Calu3 (cell line): ENCODE measurements at regions not wholly inside any gene's neighbourhood (a gene's known extent, or its start where the extent isn't known, plus 50 kb on each side); places are given as distances from the start of the nearest gene placed in this dataset.

ENCODE experiments used
- BruUV-seq: library from RNA; stranded (reverse); fragments of 400-500 nt; replicated peaks from 2 replicates; lab custom pipeline; 2021; lab: Mats Ljungman, UMichigan
- CTCF ChIA-PET: fragments of 300-600 bp; sonication (Branson Sonifier 250); formaldehyde crosslinking; loops from one replicate; lab custom pipeline; 2022; ENCODE audit warnings: antibody characterized with exemption; lab: Charles Lee
- DNase-seq: peaks from one replicate; pipeline ENCODE4 v3.0.0; 2022
- H3K27ac Mint-ChIP-seq: one replicate; pipeline ENCODE4 v1.8.0; 2022; ENCODE audit warnings: mixed read lengths; ENCODE audit not compliant: unreplicated experiment
- H3K27me3 Mint-ChIP-seq: one replicate; pipeline ENCODE4 v1.8.0; 2022; ENCODE audit warnings: mixed read lengths; ENCODE audit not compliant: unreplicated experiment
- H3K36me3 Mint-ChIP-seq: one replicate; pipeline ENCODE4 v1.8.0; 2022; ENCODE audit warnings: mild to moderate bottlenecking, moderate library complexity, mixed read lengths; ENCODE audit not compliant: insufficient read depth, unreplicated experiment
- H3K4me1 Mint-ChIP-seq: one replicate; pipeline ENCODE4 v1.8.0; 2022; ENCODE audit warnings: mild to moderate bottlenecking, low read depth, mixed read lengths; ENCODE audit not compliant: unreplicated experiment
- H3K4me3 Mint-ChIP-seq: one replicate; pipeline ENCODE4 v1.8.0; 2022; ENCODE audit warnings: mild to moderate bottlenecking, low read depth, moderate library complexity, mixed read lengths; ENCODE audit not compliant: unreplicated experiment
- H3K9me3 Mint-ChIP-seq: one replicate; pipeline ENCODE4 v1.8.0; 2022; ENCODE audit warnings: low read depth, mixed read lengths; ENCODE audit not compliant: unreplicated experiment
- intact Hi-C: fragments of 100-400 bp; cut with micrococcal nuclease; formaldehyde crosslinking; loops from one replicate; pipeline ENCODE4 v1.10.0; 2022; ENCODE audit not compliant: unreplicated experiment
- TF ChIP-seq, protein P1 (sequence below): fragments of 200-600 bp; IDR thresholded peaks from one replicate; pipeline ENCODE4 v1.8.0; 2022; ENCODE audit warnings: antibody characterized with exemption; ENCODE audit not compliant: unreplicated experiment

DNA sequence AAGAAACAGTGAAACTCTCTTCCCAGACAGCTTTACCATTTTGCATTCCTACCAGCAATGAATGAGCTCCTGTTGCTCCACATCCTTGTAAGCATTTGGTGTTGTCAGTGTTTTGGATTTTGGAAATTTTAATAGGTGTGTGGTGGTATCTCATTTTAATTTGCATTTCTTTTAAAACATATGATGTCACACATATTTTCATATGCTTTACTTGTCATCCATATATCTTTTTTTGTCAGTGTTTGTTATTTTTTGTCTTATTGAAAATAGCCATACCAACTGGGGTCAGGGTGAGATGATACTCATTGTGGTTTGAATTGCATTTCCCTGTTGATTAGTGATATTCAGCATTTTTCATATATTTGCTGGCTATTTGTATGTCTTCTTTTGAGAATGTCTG is 119.5 kb upstream of the FOXA2 start:
- intact Hi-C loops, result no loop called here
- TF ChIP-seq, protein P1, sequence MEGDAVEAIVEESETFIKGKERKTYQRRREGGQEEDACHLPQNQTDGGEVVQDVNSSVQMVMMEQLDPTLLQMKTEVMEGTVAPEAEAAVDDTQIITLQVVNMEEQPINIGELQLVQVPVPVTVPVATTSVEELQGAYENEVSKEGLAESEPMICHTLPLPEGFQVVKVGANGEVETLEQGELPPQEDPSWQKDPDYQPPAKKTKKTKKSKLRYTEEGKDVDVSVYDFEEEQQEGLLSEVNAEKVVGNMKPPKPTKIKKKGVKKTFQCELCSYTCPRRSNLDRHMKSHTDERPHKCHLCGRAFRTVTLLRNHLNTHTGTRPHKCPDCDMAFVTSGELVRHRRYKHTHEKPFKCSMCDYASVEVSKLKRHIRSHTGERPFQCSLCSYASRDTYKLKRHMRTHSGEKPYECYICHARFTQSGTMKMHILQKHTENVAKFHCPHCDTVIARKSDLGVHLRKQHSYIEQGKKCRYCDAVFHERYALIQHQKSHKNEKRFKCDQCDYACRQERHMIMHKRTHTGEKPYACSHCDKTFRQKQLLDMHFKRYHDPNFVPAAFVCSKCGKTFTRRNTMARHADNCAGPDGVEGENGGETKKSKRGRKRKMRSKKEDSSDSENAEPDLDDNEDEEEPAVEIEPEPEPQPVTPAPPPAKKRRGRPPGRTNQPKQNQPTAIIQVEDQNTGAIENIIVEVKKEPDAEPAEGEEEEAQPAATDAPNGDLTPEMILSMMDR, result no peak
- Mint-ChIP-seq H3K9me3 (no peaks in the 10 kb centered on the region), H3K27me3 (peaks cover 11% of the 10 kb centered on the region), H3K27ac (no peak overlapping the region), H3K4me3 (no peak overlapping the region), H3K4me1 (no peaks in the 10 kb centered on the region), H3K36me3 (no peaks in the 10 kb centered on the region)
- CTCF ChIA-PET, result no interaction called here
- DNase-seq, result no peak
- BruUV-seq, result no TSS peak

DNA sequence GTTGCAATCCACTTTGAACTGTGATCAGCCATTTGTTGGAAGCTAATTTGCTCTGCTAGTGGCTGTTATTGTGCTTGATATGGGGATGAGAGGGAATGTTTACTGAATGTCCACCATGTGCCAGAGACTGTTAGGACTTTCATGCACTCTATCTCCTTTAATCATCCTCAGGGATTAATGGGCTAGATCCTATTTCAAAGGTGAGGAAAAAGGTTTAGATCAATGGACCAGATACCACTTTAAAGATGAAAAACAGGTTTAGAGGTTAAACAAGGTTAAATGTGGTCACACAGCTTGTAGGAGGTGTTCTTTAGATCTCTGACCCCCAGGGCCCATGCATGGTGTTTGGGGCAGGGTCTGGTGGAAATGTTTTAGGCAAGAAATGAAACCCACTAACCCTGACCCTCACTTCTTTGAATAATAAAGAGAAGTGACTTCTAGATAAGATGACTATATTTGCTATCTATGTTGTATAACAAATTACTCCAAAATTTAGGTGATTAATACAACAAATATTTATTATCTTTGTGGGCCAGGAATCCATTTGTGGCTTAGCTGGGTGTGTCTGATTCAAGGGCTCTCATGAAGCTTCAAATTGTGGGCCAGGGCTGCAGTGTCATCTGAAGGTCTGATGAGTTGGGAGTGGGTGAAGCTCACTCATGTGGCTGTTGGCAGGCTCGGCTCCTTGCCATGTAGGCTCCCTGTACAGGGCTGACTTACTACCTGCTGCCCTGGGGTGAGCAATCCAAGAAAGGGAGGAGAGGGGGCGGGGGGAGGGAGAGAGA is 127.8 kb upstream of the FOXA2 start:
- H3K27ac Mint-ChIP-seq, result no peak overlapping the region
- no peak for DNase-seq
- intact Hi-C loops, result loop anchor here (10.0 kb wide), 1 partner anchor 83 kb away; no protein-coding TSS in a partner anchor
- H3K9me3 Mint-ChIP-seq, result no peaks in the 10 kb centered on the region
- H3K4me1 Mint-ChIP-seq, result peaks cover 12% of the 10 kb centered on the region
- TF ChIP-seq, protein P1, result no peak
- no peaks in the 10 kb centered on the region for H3K36me3 Mint-ChIP-seq
- no peak overlapping the region for H3K4me3 Mint-ChIP-seq
- no TSS peak for BruUV-seq
- no peaks in the 10 kb centered on the region for H3K27me3 Mint-ChIP-seq
- CTCF ChIA-PET, result no interaction called here

GRCh38 chr20:22716821-22717351 is 132.5 kb upstream of the FOXA2 start:
- no peaks in the 10 kb centered on the region for H3K27me3 Mint-ChIP-seq
- CTCF ChIA-PET, result no interaction called here
- intact Hi-C loops, result loop anchor here (10.0 kb wide), 1 partner anchor 78 kb away; no protein-coding TSS in a partner anchor
- peak overlapping the region; percentile 39 for H3K27ac Mint-ChIP-seq
- peaks cover 18% of the 10 kb centered on the region for H3K4me1 Mint-ChIP-seq
- no peak overlapping the region for H3K4me3 Mint-ChIP-seq
- TF ChIP-seq, protein P1, result no peak
- no peaks in the 10 kb centered on the region for H3K36me3 Mint-ChIP-seq
- no peaks in the 10 kb centered on the region for H3K9me3 Mint-ChIP-seq
- BruUV-seq, result no TSS peak
- DNase-seq, result peak; percentile 10

- Mint-ChIP-seq H3K4me1 (peaks cover 18% of the 10 kb centered on the region), H3K36me3 (no peaks in the 10 kb centered on the region), H3K27ac (no peak overlapping the region), H3K4me3 (no peak overlapping the region), H3K9me3 (no peaks in the 10 kb centered on the region), H3K27me3 (no peaks in the 10 kb centered on the region)
- CTCF ChIA-PET, result no interaction called here
- DNase-seq, result peak; percentile 6
- BruUV-seq, result no TSS peak
- TF ChIP-seq, protein P1, result no peak
- intact Hi-C loops, result loop anchor here (10.0 kb wide), 1 partner anchor 77 kb away; no protein-coding TSS in a partner anchor
These were observed 133.1 kb upstream of the FOXA2 start for GRCh38 chr20:22717466-22717865.
